Mesothelial cell of epicardium (in vitro differentiated cells): ENCODE measurements at regions not wholly inside any gene's neighbourhood (a gene's known extent, or its start where the extent isn't known, plus 50 kb on each side); places are given as distances from the start of the nearest gene placed in this dataset.

Source experiments
- DNase-seq, 2 experiments: peaks; one replicate each; pipeline ENCODE4 v3.0.0; 2021; ENCODE audit warnings: low spot score in 2 of 2; ENCODE audit not compliant: unreplicated experiment in 2 of 2
- H3K27ac Mint-ChIP-seq: 2 replicates; pipeline ENCODE4 v1.8.0; 2021; ENCODE audit warnings: mixed read lengths
- H3K27me3 Mint-ChIP-seq: 2 replicates; pipeline ENCODE4 v1.8.0; 2021; ENCODE audit warnings: low read depth, mixed read lengths
- H3K36me3 Mint-ChIP-seq: 2 replicates; pipeline ENCODE4 v1.8.0; 2021; ENCODE audit warnings: mixed read lengths
- H3K4me1 Mint-ChIP-seq: 2 replicates; pipeline ENCODE4 v1.8.0; 2021; ENCODE audit warnings: mixed read lengths
- H3K4me3 Mint-ChIP-seq: 2 replicates; pipeline ENCODE4 v1.8.0; 2021; ENCODE audit warnings: mild to moderate bottlenecking, moderate library complexity, mixed read lengths
- H3K9me3 Mint-ChIP-seq: 2 replicates; pipeline ENCODE4 v1.8.0; 2021; ENCODE audit warnings: mixed read lengths
- CTCF ChIP-seq: fragments of 200-600 bp; sonication (generic); IDR thresholded peaks from one replicate; pipeline ENCODE4 v1.5.0; 2021; ENCODE audit warnings: antibody characterized with exemption; ENCODE audit not compliant: unreplicated experiment

- H3K4me3 Mint-ChIP-seq = no peak overlapping the region
- H3K4me1 Mint-ChIP-seq = peaks cover 26% of the 10 kb centered on the region
- TF ChIP-seq CTCF = no peak
- no peak for DNase-seq
- H3K27me3 Mint-ChIP-seq = no peaks in the 10 kb centered on the region
- H3K36me3 Mint-ChIP-seq = no peaks in the 10 kb centered on the region
- no peaks in the 10 kb centered on the region for H3K9me3 Mint-ChIP-seq
- no peak overlapping the region for H3K27ac Mint-ChIP-seq
Observed at GRCh38 chr12:124640056-124640455, 72.6 kb upstream of the NCOR2 start.

DNA sequence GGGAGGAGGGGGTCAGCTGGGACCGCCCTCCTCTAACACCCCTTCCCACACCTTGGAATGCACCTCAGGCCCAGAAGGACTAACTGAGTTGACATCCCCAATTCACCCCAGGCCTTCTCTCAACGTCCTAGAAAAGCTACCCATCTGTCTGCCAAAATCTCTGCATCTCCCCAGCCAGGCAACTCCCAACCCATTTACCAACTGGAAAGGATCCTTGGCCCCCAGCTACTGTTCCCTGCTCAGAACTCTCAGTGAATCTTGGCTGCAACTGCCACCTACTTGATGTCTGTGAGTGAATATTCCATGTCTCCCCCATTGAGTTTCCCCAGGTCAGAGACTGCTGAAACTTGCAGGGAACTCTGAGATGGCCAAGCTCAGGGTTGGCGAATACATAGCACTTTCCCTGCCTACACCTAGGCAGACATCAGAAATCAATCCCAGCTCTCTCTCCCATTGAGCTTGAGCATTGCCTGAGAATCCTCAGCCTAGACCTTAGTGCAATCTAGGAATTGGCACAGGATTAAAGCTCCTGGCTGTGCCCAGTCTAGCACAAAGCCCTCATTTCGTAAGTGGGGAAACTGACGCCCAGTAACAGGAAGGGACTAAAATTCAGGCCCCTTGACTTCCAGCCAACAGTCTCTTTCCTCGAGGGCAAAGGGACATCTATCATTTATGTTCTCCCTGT is 71.9 kb upstream of the NCOR2 start:
- H3K4me3 Mint-ChIP-seq = no peak overlapping the region
- TF ChIP-seq CTCF = no peak
- H3K4me1 Mint-ChIP-seq = peaks cover 26% of the 10 kb centered on the region
- no peaks in the 10 kb centered on the region for H3K9me3 Mint-ChIP-seq
- H3K36me3 Mint-ChIP-seq = no peaks in the 10 kb centered on the region
- no peak for DNase-seq
- H3K27me3 Mint-ChIP-seq = no peaks in the 10 kb centered on the region
- H3K27ac Mint-ChIP-seq = no peak overlapping the region

GRCh38 chr12:124637581-124637981 is 70.2 kb upstream of the NCOR2 start:
- no peak overlapping the region for H3K4me3 Mint-ChIP-seq
- no peaks in the 10 kb centered on the region for H3K36me3 Mint-ChIP-seq
- no peak for TF ChIP-seq CTCF
- no peak overlapping the region for H3K27ac Mint-ChIP-seq
- H3K27me3 Mint-ChIP-seq = no peaks in the 10 kb centered on the region
- no peaks in the 10 kb centered on the region for H3K9me3 Mint-ChIP-seq
- DNase-seq = no peak
- peaks cover 42% of the 10 kb centered on the region for H3K4me1 Mint-ChIP-seq

- H3K9me3 Mint-ChIP-seq = no peaks in the 10 kb centered on the region
- no peaks in the 10 kb centered on the region for H3K27me3 Mint-ChIP-seq
- peaks cover 46% of the 10 kb centered on the region for H3K4me1 Mint-ChIP-seq
- DNase-seq = no peak
- no peak overlapping the region for H3K4me3 Mint-ChIP-seq
- H3K36me3 Mint-ChIP-seq = no peaks in the 10 kb centered on the region
- no peak for TF ChIP-seq CTCF
- no peak overlapping the region for H3K27ac Mint-ChIP-seq
Observed at GRCh38 chr12:124637163-124637562, 69.8 kb upstream of the NCOR2 start.

- H3K27ac Mint-ChIP-seq = peak overlapping the region; percentile 23
Observed at GRCh38 chr12:124636138-124636978, 68.9 kb upstream of the NCOR2 start.

More at GRCh38 chr12:124636138-124636978, 68.9 kb upstream of the NCOR2 start:
- no peak for TF ChIP-seq CTCF
- H3K27me3 Mint-ChIP-seq = no peaks in the 10 kb centered on the region
- H3K36me3 Mint-ChIP-seq = no peaks in the 10 kb centered on the region
- no peak overlapping the region for H3K4me3 Mint-ChIP-seq
- no peaks in the 10 kb centered on the region for H3K9me3 Mint-ChIP-seq
- no peak for DNase-seq
- peaks cover 47% of the 10 kb centered on the region for H3K4me1 Mint-ChIP-seq
